GM19035 (cell line): ENCODE measurements at regions not wholly inside any gene's neighbourhood (a gene's known extent, or its start where the extent isn't known, plus 50 kb on each side); places are given as distances from the start of the nearest gene placed in this dataset.

ENCODE experiments used
- ATAC-seq: cut with Tn5 transposase; IDR thresholded peaks from one replicate; pipeline ENCODE4 v1.9.1; 2021; ENCODE audit not compliant: unreplicated experiment

DNA sequence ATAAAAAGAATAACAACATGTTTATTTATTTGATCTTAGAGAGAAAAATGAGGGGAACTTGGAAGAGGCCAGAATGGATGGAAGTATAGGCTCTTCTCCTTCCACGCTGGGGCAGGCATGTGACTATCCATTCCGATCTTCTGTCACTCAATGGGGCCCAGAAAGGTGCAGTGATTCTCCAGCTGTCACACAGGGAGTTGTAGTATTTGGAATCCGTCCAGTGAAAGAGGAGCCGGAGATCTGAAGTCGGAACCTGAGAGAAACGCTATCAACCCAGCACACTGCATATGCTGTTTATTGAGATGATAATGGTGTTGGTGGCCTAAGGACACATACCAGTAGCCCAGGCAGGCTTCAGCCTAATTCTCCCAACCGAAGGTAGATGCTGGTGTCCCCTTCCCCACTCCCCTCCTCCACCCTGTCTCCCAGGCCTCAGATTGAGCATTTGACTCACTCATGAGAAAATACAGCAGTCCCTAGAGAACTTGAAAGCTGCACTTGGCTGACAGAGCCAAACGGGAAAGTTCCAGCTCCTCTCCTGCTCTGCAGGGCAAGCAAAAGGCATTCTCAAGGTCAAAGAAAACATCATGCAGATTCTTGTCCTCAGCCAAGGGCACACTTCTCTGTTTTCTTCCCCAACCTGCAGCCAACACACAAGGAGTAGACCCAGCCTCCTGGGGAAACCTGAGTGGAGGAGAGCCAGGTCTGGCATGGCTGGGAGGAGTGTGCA, 100.4 kb downstream of the IRF2BPL start:
- ATAC-seq = no peak

DNA sequence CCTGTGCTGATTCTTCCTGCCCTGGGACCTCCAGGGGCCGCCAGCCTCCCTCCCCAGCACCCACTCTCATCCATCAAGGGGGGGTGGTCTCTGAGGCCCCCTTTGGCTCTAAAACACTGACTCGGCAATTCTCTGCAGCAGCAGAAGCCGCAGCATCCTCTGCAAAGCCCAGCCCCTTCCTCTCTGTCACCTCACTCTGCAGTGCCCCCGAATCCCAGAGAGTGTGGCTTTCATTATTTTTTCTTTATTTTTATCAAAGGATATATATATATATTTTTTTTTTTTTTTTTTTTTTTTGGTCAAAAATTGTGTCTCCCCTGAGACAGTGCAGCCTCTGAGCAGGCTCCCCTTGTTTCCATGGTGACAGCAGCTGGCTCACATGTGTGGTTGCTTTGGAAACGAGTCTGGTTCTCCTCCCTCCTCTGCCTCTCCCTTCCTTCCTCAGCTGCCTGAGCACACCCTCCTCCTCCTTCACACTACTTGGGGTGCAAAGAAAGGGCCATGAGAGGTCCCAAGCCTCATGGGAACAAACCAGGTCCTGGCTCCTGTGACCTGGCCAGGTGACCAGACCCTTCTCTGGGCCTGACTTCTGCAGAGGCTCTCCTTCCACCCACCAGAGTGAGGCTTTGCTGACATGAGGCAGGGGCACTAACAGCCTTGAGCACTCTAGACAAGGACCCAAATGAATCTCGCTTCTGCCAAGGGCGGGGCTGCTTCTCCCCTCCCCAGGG, 100.5 kb downstream of the LRRC74A start:
- no peak for ATAC-seq

DNA sequence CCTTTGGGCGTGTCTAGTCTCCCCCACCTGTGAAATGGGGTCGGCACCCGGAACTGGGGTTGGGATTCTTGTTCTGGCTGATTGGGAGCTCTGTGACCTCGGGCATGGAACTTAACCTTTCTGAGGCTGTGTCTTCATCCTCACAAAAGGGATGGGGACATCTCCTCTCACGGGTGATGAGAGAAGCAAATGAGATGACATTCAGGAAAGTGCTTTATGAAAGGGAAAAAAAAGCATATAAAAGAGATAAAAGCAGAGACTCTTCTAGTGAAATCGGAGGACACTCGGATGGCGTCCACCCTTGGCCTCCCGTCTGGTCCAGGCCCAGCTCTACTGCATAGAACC, 98.9 kb downstream of the LRRC74A start:
- no peak for ATAC-seq

DNA sequence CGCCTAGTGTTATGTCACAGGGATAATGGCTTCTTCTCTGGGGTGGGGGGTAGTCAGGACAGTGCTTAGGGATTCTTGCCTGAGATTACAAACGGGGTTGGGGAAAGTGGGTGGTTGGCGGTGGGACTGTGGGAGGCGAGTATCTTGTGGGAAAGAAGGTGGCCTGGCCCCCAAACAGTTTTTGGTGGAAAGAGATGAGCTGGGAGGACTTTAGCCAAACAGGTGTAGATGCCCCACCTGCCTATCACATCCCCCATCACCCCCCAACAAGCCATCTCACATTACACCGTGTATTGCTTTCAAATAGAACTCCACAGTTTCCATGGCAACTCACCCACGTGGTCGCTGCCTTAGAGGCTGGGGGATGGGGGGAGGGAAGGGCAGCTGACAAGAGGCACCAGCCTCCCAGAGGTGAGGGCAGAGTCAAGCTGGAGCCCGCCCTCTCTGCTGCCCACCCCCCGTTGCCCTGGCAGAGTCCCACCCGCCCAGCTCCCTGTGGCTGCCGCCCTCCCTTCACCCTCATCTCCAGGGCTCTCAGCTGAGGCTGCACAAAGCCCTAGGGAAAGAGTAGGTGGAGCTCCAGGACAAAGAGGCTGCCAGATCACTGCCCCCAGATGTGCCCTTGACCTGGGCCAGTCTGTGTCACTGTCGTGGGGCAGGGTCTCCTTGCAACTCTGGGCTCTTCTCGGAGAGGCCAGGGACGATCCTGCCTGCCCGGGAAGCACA, 98.3 kb downstream of the LRRC74A start:
- no peak for ATAC-seq

DNA sequence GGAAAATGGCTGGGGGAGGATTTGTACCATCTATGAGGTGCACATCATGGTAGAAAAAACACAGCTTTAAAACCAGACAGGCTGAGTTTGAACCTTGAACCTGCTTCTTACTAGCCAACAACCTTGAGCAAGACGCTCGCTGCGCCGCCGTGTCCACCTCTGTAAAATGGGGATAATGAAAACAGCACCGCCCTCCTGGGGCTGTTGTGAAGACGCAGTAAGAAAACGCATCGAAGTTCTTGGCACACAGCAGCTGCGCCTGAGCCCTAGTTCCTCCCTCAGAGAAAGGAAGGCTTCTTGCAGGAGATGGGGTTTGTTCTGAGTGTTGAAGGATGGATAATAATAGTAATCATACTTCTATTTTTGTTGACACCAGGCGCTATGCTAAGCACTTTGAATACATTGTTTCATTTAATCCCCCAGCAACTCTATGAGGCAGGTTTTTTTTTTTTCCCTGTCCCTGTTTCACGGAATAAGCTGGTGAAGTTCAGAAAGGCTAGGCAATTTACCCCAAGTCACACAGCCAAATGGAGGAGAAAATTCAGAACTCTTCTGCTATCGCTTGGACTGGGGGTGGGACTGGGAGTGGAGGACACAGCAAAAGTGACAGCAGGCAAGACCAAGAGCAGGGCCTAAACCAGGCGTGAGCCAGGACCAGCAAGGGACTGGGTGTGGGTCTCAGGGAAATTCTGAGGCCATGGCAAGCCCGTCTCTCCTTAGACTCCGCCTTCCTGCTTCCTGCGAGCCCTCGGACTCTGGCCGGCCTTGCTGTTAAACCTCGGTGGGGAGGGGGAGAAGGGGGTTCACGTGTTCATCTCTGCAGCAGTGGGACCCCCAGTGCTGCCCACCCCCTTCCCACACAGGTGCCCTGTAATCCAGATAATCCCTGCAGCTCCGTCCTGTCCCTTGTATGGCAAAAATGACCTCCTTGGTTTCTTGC, 97.5 kb downstream of the LRRC74A start:
- no peak for ATAC-seq

DNA sequence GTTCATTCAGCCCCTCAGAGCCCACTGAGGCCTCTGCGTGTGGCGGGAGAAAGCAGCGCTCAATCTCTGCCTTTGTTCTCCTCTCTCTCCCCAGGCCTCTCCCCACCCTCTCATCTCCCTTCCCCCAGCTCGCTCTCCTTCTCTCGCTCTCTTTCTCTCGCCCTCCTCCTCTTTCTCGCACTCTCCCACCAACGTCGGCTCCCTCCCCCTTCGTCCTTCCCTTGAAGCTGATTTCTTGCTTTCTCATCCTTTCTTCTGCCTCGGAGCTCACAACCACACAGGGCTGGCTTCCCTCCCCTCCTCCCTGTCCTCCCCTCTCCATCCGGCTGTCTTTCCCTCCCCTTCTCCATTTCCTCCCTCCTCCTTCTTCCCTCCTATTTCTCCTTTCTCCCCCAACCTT, 96.4 kb downstream of the LRRC74A start:
- ATAC-seq = no peak

DNA sequence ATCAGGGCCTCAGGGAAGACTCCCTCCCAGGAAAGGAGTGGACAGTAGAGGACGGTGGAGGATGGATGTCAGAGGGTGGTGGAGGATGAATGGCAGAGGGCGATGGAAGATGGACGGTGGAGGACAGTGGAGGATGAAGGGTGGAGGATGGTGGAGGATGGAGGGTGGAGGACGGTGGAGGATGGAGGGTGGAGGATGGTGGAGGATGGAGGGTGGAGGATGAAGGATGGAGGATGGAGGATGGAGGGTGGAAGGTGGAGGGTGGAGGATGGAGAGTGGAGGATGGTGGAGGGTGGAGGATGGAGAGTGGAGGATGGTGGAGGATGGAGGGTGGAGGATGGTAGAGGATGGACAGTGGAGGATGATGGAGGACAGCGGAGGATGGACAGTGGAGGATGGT, 95.9 kb downstream of the LRRC74A start:
- no peak for ATAC-seq

DNA sequence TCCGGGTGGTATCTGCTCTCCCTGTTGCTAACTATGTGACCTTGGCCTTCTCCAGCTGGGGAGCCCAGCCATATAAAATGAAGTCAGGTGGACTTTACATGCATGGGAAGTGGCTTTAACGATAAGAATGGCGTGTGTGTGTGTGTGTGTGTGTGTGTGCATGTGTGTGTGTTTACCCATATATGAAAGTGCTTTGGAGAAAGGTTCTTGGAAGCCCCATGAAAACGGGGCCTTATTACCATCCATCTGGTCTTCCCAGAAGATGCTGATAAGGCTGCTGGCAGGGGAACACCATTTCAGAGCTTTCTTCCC, 94.8 kb downstream of the LRRC74A start:
- ATAC-seq = no peak

DNA sequence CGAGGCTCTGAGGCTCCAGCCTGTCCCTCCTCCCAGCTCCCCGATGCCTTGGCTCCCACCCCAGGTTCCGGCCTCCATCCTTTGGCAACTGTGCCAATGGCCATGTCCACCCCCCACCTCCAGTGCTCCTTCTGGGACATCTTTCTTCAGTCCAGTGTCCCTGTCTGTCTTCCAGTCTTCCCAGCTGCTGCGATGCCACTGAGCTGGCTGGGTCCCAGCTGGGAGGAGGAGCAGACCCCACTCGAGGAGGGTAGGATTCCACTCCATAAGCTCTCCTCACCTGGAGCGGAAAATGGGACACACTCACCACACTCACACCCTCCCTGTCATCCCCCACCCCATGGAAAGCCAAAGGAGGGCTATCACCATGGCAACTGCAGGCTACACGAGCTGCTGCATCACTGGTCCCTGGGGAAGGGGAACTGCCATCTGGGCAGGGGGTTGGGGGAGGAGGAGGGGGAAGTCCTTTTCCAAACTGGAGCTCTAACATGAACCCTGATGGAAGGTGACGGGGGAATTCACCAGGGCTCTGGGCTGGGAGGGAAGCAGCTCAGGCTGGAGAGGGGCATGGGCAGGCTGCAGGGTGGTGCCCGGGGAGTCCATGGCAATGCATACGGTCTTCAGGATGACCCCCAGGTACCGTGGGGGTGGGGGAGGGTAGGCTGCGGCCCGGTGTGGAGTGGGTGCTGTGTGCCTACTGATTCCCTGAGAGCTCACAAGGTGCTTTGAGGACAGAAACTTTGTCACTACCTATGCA, 94.3 kb downstream of the LRRC74A start:
- ATAC-seq = no peak

DNA sequence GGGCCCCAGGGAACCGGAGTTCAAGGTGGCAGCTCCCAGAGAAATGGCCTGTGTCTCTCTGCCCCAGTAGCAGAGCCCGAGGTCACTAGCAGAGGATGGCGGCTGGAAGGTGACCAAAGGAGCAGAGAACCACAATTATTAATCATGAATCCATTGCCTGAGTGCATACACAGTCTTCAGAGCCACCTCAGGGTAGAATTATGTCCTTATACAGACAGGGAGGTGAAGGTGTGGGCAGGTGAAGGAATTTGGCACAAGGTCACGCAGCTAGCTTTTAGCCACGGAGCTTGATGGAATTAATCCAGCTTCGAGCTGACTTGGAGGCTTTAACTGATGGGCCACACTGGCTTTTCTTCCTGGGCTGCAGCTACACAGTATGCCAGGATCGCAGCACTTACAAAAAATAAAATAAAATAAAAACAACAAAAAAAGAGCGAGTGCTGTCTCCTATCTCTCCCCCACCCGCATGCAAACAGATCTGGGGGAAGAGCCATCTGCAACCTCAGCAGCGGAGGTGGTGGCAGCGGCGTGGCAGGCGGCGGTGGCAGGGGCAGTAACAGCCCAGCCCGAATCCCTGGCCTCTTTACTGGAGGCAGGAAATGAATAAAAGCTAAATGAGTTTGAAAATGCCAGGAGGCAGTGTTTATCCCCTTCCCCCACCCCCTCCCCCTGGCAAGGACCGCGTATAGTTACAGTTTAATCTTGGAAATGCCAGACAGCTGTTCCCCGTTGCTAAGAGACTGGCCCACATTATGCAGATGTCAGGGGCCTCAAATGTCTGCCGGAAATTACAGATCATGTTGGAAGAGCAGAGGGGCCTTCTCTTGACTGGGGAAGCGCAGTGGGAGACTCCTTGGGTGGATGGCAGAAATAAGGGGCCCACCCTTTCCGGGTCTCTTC, 93.5 kb downstream of the LRRC74A start:
- ATAC-seq = no peak
